IPS DF 19.7 (cell line): ENCODE measurements at regions not wholly inside any gene's neighbourhood (a gene's known extent, or its start where the extent isn't known, plus 50 kb on each side); places are given as distances from the start of the nearest gene placed in this dataset.

Experiments
- DNase-seq: peaks from one replicate; pipeline ENCODE4 v3.0.0-alpha.2; 2013; ENCODE audit warnings: low read depth, low spot score

DNA sequence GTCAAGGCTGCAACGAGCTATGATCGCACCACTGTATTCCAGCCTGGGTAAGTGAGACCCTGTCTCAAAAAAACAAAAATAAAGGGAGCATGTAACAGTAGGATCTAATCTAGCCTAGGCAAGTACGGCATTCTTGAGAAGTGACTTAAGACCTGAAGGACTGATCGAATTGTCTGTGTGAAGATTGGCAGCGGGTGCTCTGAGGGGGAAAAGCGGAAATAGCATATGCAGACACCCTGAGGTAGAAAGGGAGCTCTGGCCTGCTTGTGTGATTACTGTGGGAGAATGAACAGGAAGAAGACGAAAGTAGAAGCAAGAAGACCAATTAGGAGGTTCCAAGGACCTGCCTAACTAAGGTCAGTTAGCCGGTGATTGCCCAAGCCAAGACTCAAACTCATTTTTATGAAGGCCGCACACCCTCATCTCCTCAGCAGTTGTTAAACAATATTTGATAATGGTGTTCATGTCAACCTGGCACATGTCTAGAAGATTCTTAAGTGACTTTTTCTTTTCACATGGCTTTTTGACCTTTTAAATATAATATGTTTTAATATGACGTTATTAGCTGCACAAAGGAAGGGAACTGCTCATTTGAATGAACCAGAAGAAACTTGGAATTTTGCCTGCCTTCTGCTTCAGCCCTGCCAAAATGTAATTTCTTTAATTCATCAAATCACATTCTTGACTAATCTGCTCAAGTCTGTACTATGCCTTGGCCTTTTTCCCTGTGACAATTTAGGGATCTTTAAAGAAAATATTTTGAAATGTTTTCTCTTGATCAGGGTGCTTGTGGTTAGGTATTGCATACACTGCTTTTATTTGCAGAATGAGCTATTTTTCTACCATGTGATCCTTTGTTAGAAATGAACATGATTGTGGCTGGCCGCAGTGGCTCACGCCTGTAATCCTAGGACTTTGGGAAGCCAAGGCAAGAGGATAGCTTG is 289.2 kb upstream of the DMRT1 start:
- DNase-seq = no peak

DNA sequence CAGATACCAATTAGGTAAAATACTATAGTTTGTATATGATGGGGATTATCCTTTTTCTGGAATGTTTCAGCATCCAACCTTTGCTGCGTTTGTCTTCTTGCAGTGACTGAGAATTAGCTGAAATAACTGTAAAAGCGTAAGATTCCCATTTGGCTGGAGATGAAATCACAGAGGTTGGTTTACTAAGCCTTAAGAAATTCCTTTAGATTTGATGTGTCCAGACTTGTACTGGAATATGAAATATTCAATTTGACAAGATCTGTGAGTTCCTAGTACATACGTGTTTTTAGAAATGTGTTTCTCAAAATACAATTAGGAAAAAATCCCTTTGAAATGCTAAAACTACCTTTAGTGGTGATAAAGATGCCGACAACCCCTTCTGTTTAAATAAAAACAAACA is 286.0 kb upstream of the DMRT1 start:
- no peak for DNase-seq

GRCh38 chr9:556199-556598 is 285.3 kb upstream of the DMRT1 start:
- DNase-seq = no peak

- no peak for DNase-seq
Observed at GRCh38 chr9:556675-557074, 284.8 kb upstream of the DMRT1 start.

DNA sequence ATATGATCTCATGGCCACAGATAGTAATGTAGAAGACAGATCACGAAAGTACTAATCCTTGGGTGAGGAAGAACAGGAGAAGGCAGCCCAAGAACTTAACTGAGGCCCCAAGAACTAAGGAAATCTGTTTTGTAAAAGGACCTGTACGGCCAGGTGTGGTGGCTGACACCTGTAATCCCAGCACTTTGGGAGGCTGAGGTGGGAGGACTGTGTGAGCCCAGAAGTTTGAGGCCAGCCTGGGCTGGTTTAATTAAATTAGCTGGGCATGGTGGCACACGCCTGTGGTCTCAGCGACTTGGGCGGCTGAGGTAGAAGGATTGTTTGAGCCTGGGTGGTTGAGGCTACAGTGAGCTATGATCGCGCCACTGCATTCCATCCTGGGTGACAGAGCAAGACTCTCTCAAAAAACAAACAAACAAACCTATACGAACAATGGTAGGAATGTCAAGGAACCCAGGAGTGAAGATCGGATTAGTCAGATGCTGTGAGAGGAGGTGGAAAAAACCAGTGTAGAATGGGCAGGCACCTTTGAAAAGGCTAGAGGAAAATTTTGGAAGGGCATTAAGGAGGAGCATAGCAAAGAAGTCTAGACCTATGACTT is 283.8 kb upstream of the DMRT1 start:
- DNase-seq = no peak

DNA sequence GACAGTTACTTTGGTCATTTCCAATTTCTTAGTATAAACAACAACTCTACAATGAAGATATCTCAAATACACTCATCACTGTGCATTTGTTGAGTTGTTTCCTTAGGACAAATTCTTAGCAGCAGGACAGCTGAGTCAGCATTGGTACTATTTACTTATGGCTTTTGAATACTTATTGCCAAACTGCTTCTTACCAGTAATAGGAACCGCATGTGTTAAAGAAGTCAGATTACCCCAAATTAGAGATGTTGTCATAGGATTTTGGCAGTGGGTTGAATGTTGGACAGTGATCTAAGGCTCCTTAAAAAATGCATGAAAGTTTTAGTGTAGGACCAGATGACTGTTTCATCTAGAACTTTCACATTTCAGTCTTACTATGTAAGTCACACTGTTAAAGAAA is 280.1 kb upstream of the DMRT1 start:
- no peak for DNase-seq

DNA sequence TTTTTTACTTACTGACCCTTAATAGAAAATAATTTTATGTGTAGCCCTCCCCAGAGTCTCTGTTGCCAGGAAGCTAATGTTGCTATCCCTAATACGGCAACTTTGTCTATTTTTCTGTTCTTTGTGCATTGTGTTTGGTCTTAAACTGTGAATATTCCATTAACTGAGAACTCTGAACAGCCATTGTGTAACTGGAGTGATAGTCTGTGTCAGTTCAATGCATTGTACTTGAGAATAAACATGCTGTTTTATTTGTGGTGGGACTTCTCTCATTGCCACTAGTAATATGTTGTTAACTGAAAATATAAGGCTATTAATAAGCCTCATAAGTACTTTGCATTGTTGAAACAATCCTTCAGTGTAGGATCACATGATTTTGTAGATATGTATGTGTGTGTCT is 278.3 kb upstream of the DMRT1 start:
- DNase-seq = no peak

- DNase-seq = no peak
Observed at GRCh38 chr9:565528-565927, 276.0 kb upstream of the DMRT1 start.

DNA sequence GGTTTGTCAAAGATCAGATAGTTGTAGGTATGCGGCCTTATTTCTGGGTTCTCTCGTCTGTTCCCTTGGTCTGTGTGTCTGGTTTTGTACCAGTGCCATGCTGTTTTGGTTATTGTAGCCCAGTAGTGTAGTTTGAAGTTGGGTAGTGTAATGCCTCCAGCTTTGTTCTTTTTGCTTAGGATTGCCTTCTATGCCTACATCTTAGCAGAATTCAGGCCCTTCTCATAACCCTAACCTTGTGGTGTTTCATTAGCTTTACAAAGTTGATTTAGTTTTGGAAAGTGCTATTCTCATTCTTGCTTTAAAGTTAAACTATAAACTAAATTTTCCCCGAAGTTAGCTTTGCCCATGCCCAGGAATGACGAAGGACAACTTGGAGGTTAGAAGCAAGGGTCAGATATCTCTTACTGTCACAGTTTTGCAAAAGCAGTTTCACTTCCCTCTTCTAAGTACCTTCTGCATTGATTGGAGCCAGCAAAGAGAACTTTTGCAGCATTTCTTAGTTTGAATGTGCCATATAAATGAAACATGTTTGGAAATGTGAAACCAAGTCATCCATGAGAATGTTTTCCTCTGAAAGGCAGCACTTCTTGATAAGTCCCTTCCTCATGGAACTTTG is 274.3 kb upstream of the DMRT1 start:
- DNase-seq = no peak

DNA sequence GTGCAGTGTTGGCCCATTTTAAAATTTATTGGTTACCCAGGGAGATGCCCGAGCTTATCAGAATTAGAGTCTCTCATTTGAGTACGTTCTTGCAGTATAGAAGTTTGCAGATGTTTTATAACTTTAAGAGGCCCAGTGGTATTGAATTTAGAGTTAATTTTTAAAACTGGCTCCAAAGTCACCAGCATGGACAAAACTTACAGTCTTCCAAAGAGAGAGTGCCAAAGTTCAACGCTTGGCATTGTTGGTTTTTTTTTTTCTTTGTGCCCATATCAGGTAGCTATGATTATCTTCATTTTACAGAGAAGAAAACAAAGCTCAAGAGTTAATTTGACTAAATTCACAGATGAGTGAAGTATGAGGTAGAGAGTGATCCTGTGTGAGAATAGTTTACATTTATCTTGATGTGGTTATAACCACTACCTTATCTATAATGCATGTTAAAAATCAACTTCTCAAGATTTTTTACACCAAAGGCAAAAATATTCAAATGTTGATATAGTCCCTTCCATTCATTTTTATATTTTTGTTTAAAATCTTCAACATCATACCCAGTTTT is 273.7 kb upstream of the DMRT1 start:
- DNase-seq = no peak

GRCh38 chr9:569296-569695 is 272.2 kb upstream of the DMRT1 start:
- DNase-seq = no peak

DNA sequence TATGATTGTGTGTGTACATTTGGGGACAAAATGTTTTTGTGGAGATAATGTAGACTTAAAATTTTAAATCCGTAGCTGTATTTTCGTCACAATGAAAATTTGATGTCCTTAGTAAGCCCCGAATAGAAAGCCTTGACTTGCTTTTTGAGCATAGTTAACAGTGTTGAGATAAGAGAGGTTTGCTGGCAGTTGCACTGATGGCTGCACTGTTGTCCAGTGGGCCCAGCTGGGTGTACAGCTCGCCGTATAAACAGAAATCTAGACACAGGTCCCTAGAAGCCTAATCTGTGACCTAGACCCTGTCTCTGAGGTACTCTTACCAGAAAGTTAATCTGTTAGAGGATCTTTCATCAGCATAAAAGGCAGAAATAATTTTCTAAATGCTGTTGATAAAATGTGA is 271.3 kb upstream of the DMRT1 start:
- DNase-seq = no peak

DNA sequence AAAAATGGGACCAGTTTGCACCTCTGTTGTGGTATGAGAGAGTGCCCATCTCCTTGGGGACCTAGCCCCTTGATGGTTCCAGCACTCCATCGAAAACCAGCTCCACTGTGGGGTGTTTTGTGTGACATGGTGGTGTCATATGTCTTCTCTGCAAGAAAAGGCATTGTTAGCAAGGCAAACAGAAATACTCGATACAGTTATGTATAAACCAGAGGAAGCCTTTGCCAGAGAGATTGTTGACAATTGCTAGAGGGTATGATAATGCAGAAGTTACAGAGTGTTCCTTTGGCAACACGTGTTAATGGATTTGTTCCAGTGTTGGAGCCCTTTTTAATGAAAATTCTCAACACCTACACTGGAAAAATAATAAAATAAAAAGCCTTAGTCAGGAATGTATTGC is 270.4 kb upstream of the DMRT1 start:
- no peak for DNase-seq

DNA sequence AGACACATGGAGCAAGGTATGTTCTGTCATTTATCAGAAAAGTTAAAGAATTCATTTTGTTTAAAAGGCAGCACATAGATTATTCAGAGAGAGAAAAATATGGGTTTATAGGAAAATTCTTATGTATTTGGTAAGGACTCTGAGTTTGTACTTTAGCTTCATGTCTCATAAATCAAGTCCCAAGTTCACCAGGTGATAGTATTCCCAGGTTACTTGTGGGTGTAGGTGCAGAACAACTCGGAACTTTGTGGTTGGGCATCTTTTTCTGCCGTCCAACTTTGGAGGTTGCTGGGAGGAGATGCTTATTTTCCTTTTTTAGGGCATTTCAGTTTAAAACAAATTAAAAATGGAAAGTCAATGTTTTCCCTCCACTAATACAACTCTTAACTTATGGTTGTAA is 269.8 kb upstream of the DMRT1 start:
- no peak for DNase-seq

DNA sequence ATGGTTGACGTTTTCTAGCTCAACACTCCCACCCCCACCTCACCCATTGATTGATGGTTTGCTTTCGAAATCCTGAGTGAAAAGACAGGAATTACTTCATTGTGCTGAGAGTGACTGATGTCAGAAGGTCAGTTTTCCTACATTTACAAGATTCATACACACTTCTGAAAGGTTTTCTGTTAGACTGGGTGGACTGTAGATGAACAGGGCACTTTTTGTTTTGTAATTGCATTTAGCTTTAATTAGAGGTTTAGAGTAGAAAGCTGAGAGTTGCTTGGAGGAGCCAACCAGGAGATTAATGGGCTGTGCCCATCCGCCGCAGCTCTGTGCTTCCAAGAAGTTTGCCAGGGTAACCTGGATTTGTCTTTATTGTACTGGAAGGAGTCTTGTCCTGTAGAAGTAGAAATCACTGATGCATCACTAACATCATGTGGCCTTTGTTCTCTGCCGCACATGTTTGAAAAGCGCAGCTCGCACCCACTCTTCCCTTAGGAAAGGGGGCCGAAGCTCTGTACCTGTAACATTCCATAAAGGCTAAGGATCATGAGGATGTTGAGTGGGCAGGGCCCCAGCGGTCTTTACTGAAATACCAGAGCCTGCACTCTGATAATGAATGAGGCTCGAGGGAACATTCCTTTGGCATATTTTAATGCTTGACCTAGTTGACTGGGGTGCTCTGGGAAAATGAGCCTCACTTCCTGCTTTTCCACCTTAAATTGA is 267.6 kb upstream of the DMRT1 start:
- DNase-seq = no peak

GRCh38 chr9:575139-575538 is 266.4 kb upstream of the DMRT1 start:
- DNase-seq = no peak

DNA sequence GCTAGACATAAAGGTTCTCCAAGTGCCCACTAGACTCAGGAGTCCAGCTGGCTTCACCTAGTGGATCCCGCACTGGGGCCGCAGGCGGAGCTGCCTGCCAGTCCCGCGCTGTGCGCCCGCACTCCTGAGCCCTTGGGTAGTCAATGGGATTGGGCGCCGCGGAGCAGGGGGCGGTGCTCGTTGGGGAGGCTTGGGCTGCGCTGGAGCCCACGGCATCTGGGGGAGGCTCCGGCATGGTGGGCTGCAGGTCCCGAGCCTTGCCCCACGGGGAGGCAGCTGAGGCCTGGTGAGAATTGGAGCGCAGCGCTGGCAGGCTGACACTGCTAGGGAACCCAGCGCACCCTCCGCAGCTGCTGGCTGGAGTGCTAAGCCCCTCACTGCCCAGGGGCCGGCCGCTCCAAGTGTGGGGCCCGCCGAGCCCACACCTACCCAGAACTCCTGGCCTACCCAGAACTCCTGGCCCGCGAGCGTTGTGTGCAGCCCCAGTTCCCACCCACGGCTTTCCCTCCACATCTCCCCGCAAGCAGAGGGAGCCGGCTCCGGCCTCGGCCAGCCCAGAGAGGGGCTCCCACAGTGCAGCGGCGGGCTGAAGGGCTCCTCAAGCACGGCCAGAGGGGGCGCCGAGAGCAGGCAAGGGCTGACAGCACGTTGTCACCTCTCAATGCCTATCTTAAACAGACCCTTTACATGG is 260.7 kb upstream of the DMRT1 start:
- no peak for DNase-seq

DNA sequence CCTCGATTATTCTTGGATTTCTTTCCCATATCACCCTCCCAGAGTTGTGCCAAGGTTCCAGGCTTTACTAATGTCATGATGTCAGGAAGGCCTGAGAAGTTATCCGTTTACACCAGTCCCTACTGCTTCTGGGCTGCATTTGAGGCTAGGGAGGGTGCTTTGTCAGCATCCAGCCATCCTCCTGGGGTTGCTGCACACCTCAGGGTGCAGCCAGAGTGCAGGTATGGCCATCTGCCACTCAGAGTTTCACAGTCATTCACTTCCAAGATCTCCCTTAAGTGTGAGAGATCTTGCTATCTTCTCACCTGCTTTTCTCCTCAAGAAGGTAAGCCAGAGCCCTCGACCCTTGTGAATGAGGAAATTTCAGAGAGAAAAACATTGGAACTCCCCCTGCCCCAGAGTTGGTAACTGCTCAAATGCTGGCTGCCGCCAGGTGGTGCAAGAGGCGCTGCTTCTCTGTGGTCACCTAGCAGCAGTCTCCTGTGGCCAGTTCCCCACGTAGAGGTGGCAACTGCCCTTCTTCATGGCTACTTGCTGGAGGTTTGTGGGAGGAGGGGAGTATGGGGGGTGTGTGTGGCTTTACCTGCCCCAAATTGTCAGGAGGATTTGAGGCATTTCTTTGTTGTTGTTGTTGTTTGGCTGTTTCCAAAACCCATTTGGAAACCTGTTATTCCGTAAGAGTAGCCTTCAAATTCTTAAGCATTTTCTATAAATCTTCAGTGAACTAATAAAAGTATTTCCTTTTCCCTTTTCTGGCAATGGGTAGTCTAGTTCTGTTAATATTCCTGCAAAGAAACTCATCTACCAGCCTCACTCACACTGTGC is 259.6 kb upstream of the DMRT1 start:
- no peak for DNase-seq

- DNase-seq = no peak
Observed at GRCh38 chr9:582775-583174, 258.7 kb upstream of the DMRT1 start.

DNA sequence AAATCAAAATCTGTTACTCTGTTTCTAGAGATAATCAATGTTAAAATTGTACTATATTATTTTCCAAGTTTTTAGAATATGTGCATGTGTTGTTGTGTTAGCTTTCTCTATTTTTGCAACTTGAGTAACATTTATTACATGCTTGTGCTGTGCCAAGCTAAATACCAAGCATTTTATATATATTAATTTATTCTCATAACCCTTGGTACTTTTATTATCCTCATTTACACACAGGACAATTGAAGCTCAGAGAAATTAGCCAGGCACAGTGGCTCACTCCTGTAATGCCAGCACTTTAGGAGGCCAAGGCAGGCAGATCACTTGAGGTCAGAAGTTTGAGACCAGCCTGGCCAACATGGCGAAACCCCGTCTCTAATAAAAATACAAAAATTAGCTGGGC is 254.0 kb upstream of the DMRT1 start:
- DNase-seq = no peak
